Vagina (tissue), 2 donors: ENCODE measurements at regions not wholly inside any gene's neighbourhood (a gene's known extent, or its start where the extent isn't known, plus 50 kb on each side); places are given as distances from the start of the nearest gene placed in this dataset.

Experiments
- POLR2AphosphoS5 ChIP-seq, 2 donors: sonication (generic); formaldehyde crosslinking; IDR thresholded peaks; one replicate each; pipeline ENCODE4 v1.9.0; 2017; ENCODE audit warnings: antibody characterized with exemption in 2 of 2, mild to moderate bottlenecking in 2 of 2, low read depth in 1 of 2; ENCODE audit not compliant: insufficient read depth in 1 of 2
- TF ChIP-seq, protein P1 (sequence below), 3 experiments: fragments of 450-650 bp in 2 of 3; fragments of 200-600 bp in 1 of 3; sonication (generic) in 1 of 3; IDR thresholded peaks; one replicate each; pipeline ENCODE4 v1.5.1; 2017 to 2019; ENCODE audit warnings: antibody characterized with exemption in 3 of 3, mild to moderate bottlenecking in 2 of 3, moderate library complexity in 2 of 3

DNA sequence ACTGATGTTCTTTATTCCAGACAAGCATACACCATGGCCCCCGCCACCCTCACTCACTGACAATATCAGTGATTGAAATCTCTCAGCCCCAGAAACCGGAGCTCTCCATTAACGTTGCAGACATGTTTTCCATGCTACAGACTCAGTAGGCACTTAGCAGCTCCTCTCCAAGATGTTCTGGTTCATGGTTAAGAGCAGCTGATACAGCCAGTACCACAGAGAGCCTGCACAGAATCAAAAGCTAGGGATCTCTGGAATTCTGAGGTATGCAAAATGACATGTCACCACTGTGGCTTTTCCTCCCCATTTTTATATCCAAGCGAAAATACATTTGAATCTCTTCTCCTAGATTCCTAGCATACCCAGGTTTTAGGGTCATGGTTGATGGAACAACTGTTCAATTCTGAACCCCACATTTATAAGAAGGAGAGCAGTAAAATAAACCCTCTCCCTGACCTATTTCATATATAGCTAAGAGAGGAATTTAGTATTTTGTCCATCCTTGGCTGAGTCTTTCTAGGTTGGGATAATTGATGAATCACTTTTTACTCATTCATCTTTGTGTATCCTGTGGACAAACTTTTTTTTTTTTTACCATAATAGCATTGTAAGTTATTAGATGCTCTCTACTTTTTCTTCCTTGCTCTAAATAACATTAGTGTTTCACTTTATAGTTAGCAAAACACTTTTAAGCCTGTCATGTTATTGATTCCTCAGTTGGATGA, 488.4 kb upstream of the PIK3C3 start:
- TF ChIP-seq, protein P1, sequence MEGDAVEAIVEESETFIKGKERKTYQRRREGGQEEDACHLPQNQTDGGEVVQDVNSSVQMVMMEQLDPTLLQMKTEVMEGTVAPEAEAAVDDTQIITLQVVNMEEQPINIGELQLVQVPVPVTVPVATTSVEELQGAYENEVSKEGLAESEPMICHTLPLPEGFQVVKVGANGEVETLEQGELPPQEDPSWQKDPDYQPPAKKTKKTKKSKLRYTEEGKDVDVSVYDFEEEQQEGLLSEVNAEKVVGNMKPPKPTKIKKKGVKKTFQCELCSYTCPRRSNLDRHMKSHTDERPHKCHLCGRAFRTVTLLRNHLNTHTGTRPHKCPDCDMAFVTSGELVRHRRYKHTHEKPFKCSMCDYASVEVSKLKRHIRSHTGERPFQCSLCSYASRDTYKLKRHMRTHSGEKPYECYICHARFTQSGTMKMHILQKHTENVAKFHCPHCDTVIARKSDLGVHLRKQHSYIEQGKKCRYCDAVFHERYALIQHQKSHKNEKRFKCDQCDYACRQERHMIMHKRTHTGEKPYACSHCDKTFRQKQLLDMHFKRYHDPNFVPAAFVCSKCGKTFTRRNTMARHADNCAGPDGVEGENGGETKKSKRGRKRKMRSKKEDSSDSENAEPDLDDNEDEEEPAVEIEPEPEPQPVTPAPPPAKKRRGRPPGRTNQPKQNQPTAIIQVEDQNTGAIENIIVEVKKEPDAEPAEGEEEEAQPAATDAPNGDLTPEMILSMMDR (IDR thresholded peaks at IDR 0.05) = no peak
- TF ChIP-seq POLR2AphosphoS5 (IDR thresholded peaks at IDR 0.05; ENCODE audit: insufficient read depth in 1 of 2, low read depth in 1 of 2) = no peak
